Omental fat pad (tissue), 3 donors: ENCODE measurements at regions not wholly inside any gene's neighbourhood (a gene's known extent, or its start where the extent isn't known, plus 50 kb on each side); places are given as distances from the start of the nearest gene placed in this dataset.

Experiments
- ATAC-seq: fragments of 150-250 bp; one replicate; pipeline ENCODE4 v1.9.1; 2016; ENCODE audit warnings: mild to moderate bottlenecking, moderate library complexity; ENCODE audit not compliant: low FRiP score
- DNase-seq: peaks from one replicate; pipeline ENCODE4 v3.0.0-alpha.2; 2019; ENCODE audit warnings: low spot score
- CTCF ChIP-seq, 3 donors: fragments of 450-650 bp; IDR thresholded peaks; one replicate each; pipeline ENCODE4 v1.5.1; 2016 to 2017; ENCODE audit warnings: antibody characterized with exemption in 3 of 3, mild to moderate bottlenecking in 3 of 3, moderate library complexity in 2 of 3

GRCh38 chr5:6161257-6161656 lies 217.1 kb downstream of the MED10 start:
- TF ChIP-seq CTCF (IDR thresholded peaks at IDR 0.05), result no peak
- DNase-seq (no peak), ATAC-seq (no peak)

GRCh38 chr5:6159832-6160430 lies 218.4 kb downstream of the MED10 start:
- ATAC-seq, result no peak
- DNase-seq, result no peak
- TF ChIP-seq CTCF (IDR thresholded peaks at IDR 0.05), result no peak

- TF ChIP-seq CTCF (IDR thresholded peaks at IDR 0.05), result no peak
- ATAC-seq (peak; percentile 88), DNase-seq (no peak)
Observed at GRCh38 chr5:6158974-6159831, 219.1 kb downstream of the MED10 start.

- TF ChIP-seq CTCF (IDR thresholded peaks at IDR 0.05), result no peak
- ATAC-seq (no peak), DNase-seq (no peak)
Observed at GRCh38 chr5:6154216-6154615, 224.1 kb downstream of the MED10 start.

DNA sequence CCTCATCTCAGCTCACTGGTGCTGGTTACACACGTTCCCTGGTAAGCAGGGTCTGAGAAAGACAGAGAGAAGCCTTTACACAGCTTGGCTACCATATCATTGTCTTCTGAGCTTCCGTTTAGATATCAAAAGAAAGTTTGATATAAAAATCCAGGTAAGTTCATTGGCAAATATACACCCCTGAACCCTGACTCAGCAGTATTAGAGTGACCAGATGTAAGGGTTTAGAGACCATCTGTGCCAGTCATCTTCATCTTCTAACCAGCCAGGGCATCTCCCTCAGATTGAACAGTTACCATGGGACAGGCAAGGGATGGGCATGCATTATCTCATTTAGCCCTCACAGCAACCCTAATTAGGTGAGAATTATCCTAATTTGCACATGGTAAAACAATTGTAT lies 232.1 kb downstream of the MED10 start:
- no peak for TF ChIP-seq CTCF (IDR thresholded peaks at IDR 0.05)
- ATAC-seq (no peak), DNase-seq (no peak)

GRCh38 chr5:6145616-6146237 lies 232.6 kb downstream of the MED10 start:
- no peak for ATAC-seq

More at GRCh38 chr5:6145616-6146237, 232.6 kb downstream of the MED10 start:
- no peak for TF ChIP-seq CTCF (IDR thresholded peaks at IDR 0.05)
- no peak for DNase-seq
